ENCODE measurements at regions not wholly inside any gene's neighbourhood (a gene's known extent, or its start where the extent isn't known, plus 50 kb on each side); places are given as distances from the start of the nearest gene placed in this dataset.

DNA sequence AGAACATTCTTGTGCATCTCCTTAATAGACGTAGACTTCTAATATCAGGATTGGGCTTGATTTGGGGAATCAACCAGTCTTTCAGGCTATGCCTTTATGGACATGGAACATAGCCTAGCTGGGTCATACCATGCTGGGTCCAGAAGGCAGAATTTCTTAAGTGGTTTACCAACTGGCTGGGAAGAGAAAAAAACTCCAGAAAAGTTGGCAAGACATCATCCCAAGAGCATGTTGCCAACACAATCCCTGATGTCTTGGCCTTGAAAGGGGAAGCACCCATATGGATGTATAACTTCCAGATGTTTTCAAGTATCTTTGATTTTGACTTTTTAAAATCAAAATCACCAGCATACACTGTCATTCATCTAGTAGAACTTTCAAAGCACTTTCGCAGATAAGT is 138.0 kb upstream of the FGF13 start:
- Histone ChIP-seq H3K27ac (ENCODE audit: extremely low read depth, low read depth, low read length) (no peak overlapping the region), H3K4me1 (replicated peaks in 1 of 2; ENCODE audit: control insufficient read depth in 2 of 2, insufficient read depth in 2 of 2, low read length in 2 of 2) (no peaks in the 10 kb centered on the region), H3K79me2 (ENCODE audit: control insufficient read depth, insufficient read depth, low read length) (no peaks in the 10 kb centered on the region), H2AFZ (ENCODE audit: low read depth, low read length) (no peak overlapping the region), H3K9me3 (replicated peaks; ENCODE audit: control insufficient read depth, insufficient read depth, low read depth, low read length) (no peaks in the 10 kb centered on the region), H3K4me2 (ENCODE audit: insufficient read depth, low read length) (no peak overlapping the region), H3K27me3 (ENCODE audit: control insufficient read depth in 2 of 2, insufficient read depth in 2 of 2, low read length in 2 of 2) (no peaks in the 10 kb centered on the region), H3K36me3 (ENCODE audit: control insufficient read depth, insufficient read depth, low read length) (peaks cover 8% of the 10 kb centered on the region; the same call in 2 of the 3 replicates), H3K4me3 (no peak overlapping the region), H4K20me1 (replicated peaks; ENCODE audit: control insufficient read depth, insufficient read depth, low read length) (no peaks in the 10 kb centered on the region), H3K9me1 (ENCODE audit: control insufficient read depth, insufficient read depth, low read length) (no peaks in the 10 kb centered on the region), H3K9ac (ENCODE audit: insufficient read depth in 1 of 2, low read depth in 2 of 2, low read length in 2 of 2) (no peak overlapping the region)
- no TSS peak for BruUV-seq (replicated peaks)
- WGBS (ENCODE audit: insufficient coverage, low coverage, missing lambda C conversion rate) = 62% methylated on average over 2 of the region's 2 CpGs
- TF ChIP-seq TEAD4 (IDR thresholded peaks at IDR 0.05; ENCODE audit: low read length) = no peak
- no peak for TF ChIP-seq TEAD4 (CRISPR knock-in tag; IDR thresholded peaks at IDR 0.05; ENCODE audit: borderline replicate concordance)
- no peak for TF ChIP-seq FOXA1 (IDR thresholded peaks at IDR 0.05; ENCODE audit: borderline replicate concordance)
- TF ChIP-seq PML (IDR thresholded peaks at IDR 0.05; ENCODE audit: low read length) = no peak
- TF ChIP-seq RBM39 (optimal IDR thresholded peaks at IDR 0.05; ENCODE audit: low read depth, low read length) = no peak
- TF ChIP-seq HCFC1 (IDR thresholded peaks at IDR 0.05; ENCODE audit: low read depth, low read length) = no peak
- TF ChIP-seq, protein P1, sequence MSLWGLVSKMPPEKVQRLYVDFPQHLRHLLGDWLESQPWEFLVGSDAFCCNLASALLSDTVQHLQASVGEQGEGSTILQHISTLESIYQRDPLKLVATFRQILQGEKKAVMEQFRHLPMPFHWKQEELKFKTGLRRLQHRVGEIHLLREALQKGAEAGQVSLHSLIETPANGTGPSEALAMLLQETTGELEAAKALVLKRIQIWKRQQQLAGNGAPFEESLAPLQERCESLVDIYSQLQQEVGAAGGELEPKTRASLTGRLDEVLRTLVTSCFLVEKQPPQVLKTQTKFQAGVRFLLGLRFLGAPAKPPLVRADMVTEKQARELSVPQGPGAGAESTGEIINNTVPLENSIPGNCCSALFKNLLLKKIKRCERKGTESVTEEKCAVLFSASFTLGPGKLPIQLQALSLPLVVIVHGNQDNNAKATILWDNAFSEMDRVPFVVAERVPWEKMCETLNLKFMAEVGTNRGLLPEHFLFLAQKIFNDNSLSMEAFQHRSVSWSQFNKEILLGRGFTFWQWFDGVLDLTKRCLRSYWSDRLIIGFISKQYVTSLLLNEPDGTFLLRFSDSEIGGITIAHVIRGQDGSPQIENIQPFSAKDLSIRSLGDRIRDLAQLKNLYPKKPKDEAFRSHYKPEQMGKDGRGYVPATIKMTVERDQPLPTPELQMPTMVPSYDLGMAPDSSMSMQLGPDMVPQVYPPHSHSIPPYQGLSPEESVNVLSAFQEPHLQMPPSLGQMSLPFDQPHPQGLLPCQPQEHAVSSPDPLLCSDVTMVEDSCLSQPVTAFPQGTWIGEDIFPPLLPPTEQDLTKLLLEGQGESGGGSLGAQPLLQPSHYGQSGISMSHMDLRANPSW (CRISPR knock-in tag; IDR thresholded peaks at IDR 0.05) = no peak
- ChIA-PET POLR2A (no interaction called here), CTCF (ENCODE audit: low intra/inter-chr PET ratio) (no interaction called here)
- in situ Hi-C loops (cut with MboI) (no loop called here), intact Hi-C loops (cut with micrococcal nuclease) (no loop called here)
- FAIRE-seq = no peak
- DNase-seq (ENCODE audit: extremely low read depth in 1 of 4, low spot score in 3 of 4) = no peak
- no peak for ATAC-seq
